Progenitor cell of endocrine pancreas (in vitro differentiated cells): ENCODE measurements at regions not wholly inside any gene's neighbourhood (a gene's known extent, or its start where the extent isn't known, plus 50 kb on each side); places are given as distances from the start of the nearest gene placed in this dataset.

Source experiments
- DNase-seq: peaks from one replicate; pipeline ENCODE4 v3.0.0; 2021; ENCODE audit warnings: low spot score; ENCODE audit not compliant: unreplicated experiment
- H3K27ac Mint-ChIP-seq: 2 replicates; pipeline ENCODE4 v1.8.0; 2021; ENCODE audit warnings: mild to moderate bottlenecking, moderate library complexity, mixed read lengths
- H3K27me3 Mint-ChIP-seq: 2 replicates; pipeline ENCODE4 v1.8.0; 2021; ENCODE audit warnings: mixed read lengths
- H3K36me3 Mint-ChIP-seq: 2 replicates; pipeline ENCODE4 v1.8.0; 2022; ENCODE audit warnings: mixed read lengths; ENCODE audit not compliant: insufficient read depth
- H3K4me1 Mint-ChIP-seq: 2 replicates; pipeline ENCODE4 v1.8.0; 2021; ENCODE audit warnings: low read depth, mixed read lengths
- H3K4me3 Mint-ChIP-seq: 2 replicates; pipeline ENCODE4 v1.8.0; 2021; ENCODE audit warnings: low read depth, mild to moderate bottlenecking, moderate library complexity, mixed read lengths
- H3K9me3 Mint-ChIP-seq: 2 replicates; pipeline ENCODE4 v1.8.0; 2021; ENCODE audit warnings: low read depth, mixed read lengths
- TF ChIP-seq, protein P1 (sequence below): fragments of 200-600 bp; sonication (generic); IDR thresholded peaks from one replicate; pipeline ENCODE4 v1.5.0; 2021; ENCODE audit warnings: antibody characterized with exemption, mild to moderate bottlenecking; ENCODE audit not compliant: unreplicated experiment

DNA sequence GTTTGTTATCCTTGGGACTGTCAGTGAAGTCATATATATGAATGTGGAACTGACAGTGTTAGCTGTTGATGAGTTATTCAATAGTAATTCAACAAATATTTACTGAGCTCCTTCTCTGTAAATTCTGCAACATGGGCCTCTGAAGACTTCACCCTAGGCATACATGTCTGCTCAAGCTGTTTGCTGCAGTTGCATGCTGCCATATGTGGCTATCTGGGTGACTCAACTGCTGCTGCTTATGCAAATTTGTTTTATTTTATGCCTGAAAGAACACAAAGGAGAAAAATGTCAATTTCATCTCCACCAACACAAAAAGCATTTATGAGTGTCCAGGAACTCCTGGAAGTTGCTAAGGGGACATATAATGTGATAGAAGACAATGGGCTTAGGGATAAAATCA, 417.6 kb downstream of the AASDHPPT start:
- H3K27me3 Mint-ChIP-seq, result no peaks in the 10 kb centered on the region
- H3K9me3 Mint-ChIP-seq, result peaks cover 4% of the 10 kb centered on the region
- no peaks in the 10 kb centered on the region for H3K36me3 Mint-ChIP-seq
- TF ChIP-seq, protein P1, sequence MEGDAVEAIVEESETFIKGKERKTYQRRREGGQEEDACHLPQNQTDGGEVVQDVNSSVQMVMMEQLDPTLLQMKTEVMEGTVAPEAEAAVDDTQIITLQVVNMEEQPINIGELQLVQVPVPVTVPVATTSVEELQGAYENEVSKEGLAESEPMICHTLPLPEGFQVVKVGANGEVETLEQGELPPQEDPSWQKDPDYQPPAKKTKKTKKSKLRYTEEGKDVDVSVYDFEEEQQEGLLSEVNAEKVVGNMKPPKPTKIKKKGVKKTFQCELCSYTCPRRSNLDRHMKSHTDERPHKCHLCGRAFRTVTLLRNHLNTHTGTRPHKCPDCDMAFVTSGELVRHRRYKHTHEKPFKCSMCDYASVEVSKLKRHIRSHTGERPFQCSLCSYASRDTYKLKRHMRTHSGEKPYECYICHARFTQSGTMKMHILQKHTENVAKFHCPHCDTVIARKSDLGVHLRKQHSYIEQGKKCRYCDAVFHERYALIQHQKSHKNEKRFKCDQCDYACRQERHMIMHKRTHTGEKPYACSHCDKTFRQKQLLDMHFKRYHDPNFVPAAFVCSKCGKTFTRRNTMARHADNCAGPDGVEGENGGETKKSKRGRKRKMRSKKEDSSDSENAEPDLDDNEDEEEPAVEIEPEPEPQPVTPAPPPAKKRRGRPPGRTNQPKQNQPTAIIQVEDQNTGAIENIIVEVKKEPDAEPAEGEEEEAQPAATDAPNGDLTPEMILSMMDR, result no peak
- no peak for DNase-seq
- no peak overlapping the region for H3K4me3 Mint-ChIP-seq
- peaks cover 15% of the 10 kb centered on the region for H3K4me1 Mint-ChIP-seq
- no peak overlapping the region for H3K27ac Mint-ChIP-seq

DNA sequence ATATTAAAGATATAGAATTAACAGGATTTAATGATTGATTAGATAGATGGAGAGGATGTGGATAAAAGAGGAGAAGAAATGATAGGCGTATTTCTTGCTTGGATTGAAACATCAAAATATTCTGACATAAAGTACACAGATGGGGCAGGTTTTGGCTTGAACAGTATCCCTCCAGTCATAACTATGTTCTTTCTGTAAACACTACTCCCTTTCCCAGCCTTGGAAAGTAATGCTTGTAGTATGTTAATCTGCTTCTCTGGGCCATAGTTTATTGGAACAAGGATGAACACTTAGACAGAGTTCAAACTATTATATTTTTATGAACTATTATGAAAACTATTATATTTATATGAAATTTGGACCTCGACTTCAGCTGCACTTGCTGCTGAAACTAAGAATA, 419.2 kb downstream of the AASDHPPT start:
- H3K4me1 Mint-ChIP-seq, result peaks cover 15% of the 10 kb centered on the region
- peaks cover 6% of the 10 kb centered on the region for H3K9me3 Mint-ChIP-seq
- H3K27me3 Mint-ChIP-seq, result no peaks in the 10 kb centered on the region
- DNase-seq, result no peak
- no peaks in the 10 kb centered on the region for H3K36me3 Mint-ChIP-seq
- no peak overlapping the region for H3K27ac Mint-ChIP-seq
- TF ChIP-seq, protein P1, result no peak
- no peak overlapping the region for H3K4me3 Mint-ChIP-seq

DNA sequence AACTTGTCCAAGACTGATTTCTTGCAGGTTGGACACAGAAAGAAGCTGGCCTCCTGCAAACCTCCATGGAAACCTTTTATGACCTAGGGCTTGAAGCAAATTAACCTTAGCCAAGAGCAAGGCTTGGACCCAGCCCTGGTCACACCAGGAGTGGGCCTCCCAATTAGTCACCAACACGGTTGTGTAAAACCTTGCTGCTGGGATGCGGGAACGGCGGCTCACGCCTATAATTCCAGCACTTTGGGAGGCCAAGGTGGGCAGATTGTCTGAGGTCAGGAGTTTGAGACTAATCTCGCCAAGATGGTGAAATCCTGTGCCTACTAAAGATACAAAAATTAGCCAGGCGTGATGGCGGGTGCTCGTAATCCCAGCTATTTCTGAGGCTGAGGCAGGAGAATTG, 419.9 kb downstream of the AASDHPPT start:
- no peak for DNase-seq
- no peak overlapping the region for H3K4me3 Mint-ChIP-seq
- TF ChIP-seq, protein P1, result no peak

DNA sequence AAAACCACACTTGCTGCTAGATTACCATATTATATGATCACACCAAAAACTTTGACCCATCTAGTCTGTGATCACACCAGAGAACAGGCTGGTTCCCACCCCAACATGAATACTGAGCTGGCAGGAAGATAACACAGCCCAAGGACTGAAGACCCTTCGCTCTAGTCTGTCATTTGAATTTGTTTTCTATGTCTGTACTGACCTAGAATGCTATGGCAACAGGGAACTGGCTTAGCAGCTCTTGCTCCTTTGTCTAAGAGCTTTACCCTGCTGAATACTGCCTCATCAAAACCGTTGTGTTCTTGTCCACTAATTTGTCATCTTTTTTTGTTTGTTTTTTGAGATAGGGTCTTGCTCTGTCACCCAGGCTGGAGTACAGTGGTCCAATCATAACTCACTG, 420.4 kb downstream of the AASDHPPT start:
- no peak for DNase-seq
- H3K27ac Mint-ChIP-seq, result no peak overlapping the region
- TF ChIP-seq, protein P1, result no peak
- peaks cover 15% of the 10 kb centered on the region for H3K4me1 Mint-ChIP-seq
- H3K27me3 Mint-ChIP-seq, result no peaks in the 10 kb centered on the region
- H3K36me3 Mint-ChIP-seq, result no peaks in the 10 kb centered on the region
- H3K9me3 Mint-ChIP-seq, result peaks cover 4% of the 10 kb centered on the region
- H3K4me3 Mint-ChIP-seq, result no peak overlapping the region

More for the DNA sequence above, 419.9 kb downstream of the AASDHPPT start:
- no peak overlapping the region for H3K27ac Mint-ChIP-seq
- peaks cover 15% of the 10 kb centered on the region for H3K4me1 Mint-ChIP-seq
- H3K27me3 Mint-ChIP-seq, result no peaks in the 10 kb centered on the region
- H3K36me3 Mint-ChIP-seq, result no peaks in the 10 kb centered on the region
- peaks cover 6% of the 10 kb centered on the region for H3K9me3 Mint-ChIP-seq

DNA sequence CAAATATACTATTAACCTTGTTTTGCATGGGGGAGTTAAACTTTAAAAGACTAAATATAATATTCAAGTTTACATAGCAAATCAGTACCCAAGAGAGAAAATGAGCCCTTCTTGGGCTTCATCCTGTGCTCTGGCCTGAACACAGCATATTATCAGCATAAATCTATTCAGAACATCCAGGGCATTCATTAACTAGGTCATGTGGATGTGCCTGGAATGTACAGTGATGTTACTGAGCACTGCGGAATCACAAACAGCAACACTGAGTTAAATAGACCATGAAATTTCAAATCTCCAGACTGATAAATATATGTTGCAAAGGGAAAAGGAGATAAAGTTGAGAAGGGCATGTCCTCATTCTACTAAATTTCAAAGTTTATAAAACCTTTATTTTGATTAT, 426.4 kb downstream of the AASDHPPT start:
- TF ChIP-seq, protein P1, result no peak

More for the DNA sequence above, 426.4 kb downstream of the AASDHPPT start:
- no peaks in the 10 kb centered on the region for H3K36me3 Mint-ChIP-seq
- DNase-seq, result no peak
- no peak overlapping the region for H3K27ac Mint-ChIP-seq
- H3K4me3 Mint-ChIP-seq, result no peak overlapping the region
- H3K27me3 Mint-ChIP-seq, result no peaks in the 10 kb centered on the region
- peaks cover 3% of the 10 kb centered on the region for H3K4me1 Mint-ChIP-seq
- H3K9me3 Mint-ChIP-seq, result peaks cover 6% of the 10 kb centered on the region
